ENCODE measurements at regions not wholly inside any gene's neighbourhood (a gene's known extent, or its start where the extent isn't known, plus 50 kb on each side); places are given as distances from the start of the nearest gene placed in this dataset.

DNA sequence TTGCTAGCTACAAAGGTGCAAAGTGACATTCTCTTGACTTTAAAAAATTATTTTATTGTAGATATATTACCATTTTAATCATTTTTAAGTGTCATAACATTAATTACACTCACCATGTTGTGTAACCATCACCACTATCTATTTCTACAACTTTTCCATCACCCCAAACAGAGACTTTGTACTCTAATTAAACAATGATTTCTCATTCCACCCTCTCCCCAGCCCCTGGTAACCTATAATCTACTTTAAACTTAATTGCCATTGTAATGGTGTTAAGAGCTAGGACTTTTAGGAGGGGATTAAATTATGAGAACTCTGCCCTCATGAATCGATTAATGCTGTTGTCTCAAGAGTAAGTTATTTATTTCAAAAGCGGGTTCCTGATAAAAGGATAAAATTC, 352.9 kb upstream of the SEL1L start:
- no peak overlapping the region for H3K4me3 ChIP-seq (ENCODE audit: low read depth, poor library complexity, severe bottlenecking)
- DNase-seq (ENCODE audit: low spot score in 2 of 2), result no peak
- WGBS, 2 donors, result 92 to 94% methylated on average over 2 of the region's 2 CpGs
- intact Hi-C loops (cut with DNase I; ENCODE audit: low total_unique reads), result no loop called here
- TF ChIP-seq, protein P1, sequence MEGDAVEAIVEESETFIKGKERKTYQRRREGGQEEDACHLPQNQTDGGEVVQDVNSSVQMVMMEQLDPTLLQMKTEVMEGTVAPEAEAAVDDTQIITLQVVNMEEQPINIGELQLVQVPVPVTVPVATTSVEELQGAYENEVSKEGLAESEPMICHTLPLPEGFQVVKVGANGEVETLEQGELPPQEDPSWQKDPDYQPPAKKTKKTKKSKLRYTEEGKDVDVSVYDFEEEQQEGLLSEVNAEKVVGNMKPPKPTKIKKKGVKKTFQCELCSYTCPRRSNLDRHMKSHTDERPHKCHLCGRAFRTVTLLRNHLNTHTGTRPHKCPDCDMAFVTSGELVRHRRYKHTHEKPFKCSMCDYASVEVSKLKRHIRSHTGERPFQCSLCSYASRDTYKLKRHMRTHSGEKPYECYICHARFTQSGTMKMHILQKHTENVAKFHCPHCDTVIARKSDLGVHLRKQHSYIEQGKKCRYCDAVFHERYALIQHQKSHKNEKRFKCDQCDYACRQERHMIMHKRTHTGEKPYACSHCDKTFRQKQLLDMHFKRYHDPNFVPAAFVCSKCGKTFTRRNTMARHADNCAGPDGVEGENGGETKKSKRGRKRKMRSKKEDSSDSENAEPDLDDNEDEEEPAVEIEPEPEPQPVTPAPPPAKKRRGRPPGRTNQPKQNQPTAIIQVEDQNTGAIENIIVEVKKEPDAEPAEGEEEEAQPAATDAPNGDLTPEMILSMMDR (IDR thresholded peaks at IDR 0.05), result no peak
- TF ChIP-seq POLR2A (IDR thresholded peaks at IDR 0.05), result no peak

DNA sequence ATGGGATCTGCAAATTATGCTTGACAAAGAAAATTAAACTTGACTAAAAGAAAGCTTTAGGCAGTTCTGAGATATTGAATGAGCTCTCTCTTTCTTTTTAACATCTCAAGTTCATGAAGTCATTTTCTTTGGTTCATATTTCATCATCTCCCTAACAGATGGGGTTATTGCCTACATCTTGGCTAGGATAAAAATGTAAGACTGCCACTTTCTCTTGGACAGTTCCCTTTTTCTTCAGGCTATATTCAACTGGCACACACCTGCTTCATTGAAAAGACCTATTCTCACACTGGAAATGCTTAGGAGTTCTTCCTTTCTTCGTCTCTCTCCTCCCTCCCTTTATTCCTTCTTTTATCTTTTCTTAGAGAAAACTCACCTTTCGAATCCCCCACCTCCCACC, 355.9 kb upstream of the SEL1L start:
- intact Hi-C loops (cut with DNase I; ENCODE audit: low total_unique reads), result no loop called here
- H3K4me3 ChIP-seq (ENCODE audit: low read depth, poor library complexity, severe bottlenecking), result no peak overlapping the region
- TF ChIP-seq, protein P1 (IDR thresholded peaks at IDR 0.05), result no peak
- no peak for TF ChIP-seq POLR2A (IDR thresholded peaks at IDR 0.05)
- DNase-seq (ENCODE audit: low spot score in 2 of 2), result no peak
- WGBS, 2 donors, result 14 to 27% methylated on average over 2 of the region's 2 CpGs

DNA sequence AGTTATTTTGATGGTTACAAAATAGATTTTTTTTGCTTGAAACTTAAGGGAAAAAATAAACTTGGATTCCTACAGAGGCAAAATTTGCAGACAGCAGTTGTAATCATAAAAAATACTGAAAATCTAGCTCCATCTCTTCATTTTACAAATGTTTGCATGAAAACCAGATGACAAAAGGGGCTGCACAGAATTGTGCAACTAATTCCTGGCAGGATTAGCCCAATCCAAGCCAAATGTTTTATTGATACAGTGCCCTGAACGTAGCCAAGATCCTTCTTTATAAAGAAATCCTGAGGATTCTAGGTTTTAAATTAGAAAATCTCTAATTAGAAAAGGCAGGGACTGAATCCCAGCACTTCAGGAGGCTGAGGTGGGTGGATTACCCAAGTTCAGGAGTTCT, 356.4 kb upstream of the SEL1L start:
- intact Hi-C loops (cut with DNase I; ENCODE audit: low total_unique reads), result no loop called here

DNA sequence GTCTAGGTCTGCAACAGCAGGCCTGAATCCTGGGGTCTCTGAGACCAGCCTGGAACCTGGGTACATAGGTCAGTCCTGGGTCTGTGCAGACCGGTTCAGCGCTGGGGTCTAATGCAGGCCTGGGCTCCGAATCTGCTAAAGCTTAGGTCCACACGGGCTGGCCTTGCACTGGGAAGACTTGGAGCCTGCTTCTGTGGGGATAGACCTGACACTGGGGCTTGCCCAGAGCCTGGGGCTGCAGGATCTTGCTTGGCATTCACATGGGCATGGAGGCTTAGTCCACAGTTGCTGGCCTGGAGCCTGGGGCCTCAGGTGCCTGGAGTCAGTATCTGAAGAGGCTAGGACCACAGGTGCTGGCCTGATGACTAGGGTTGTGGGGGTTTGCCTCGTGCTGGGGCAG, 369.8 kb upstream of the SEL1L start:
- intact Hi-C loops (cut with DNase I; ENCODE audit: low total_unique reads), result no loop called here
- TF ChIP-seq POLR2A (IDR thresholded peaks at IDR 0.05), result no peak
- TF ChIP-seq, protein P1 (IDR thresholded peaks at IDR 0.05), result no peak
- no peak overlapping the region for H3K4me3 ChIP-seq (ENCODE audit: low read depth, poor library complexity, severe bottlenecking)
- WGBS, 2 donors, result 77 to 83% methylated on average over 1 to 5 of the region's 5 CpGs
- DNase-seq (ENCODE audit: low spot score in 2 of 2), result no peak

More for the DNA sequence above, 356.4 kb upstream of the SEL1L start:
- no peak for TF ChIP-seq POLR2A (IDR thresholded peaks at IDR 0.05)
- TF ChIP-seq, protein P1 (IDR thresholded peaks at IDR 0.05), result no peak
- no peak for DNase-seq (ENCODE audit: low spot score in 2 of 2)
- no peak overlapping the region for H3K4me3 ChIP-seq (ENCODE audit: low read depth, poor library complexity, severe bottlenecking)
- 8 to 10% methylated on average over 1 of the region's 1 CpG for WGBS, 2 donors

DNA sequence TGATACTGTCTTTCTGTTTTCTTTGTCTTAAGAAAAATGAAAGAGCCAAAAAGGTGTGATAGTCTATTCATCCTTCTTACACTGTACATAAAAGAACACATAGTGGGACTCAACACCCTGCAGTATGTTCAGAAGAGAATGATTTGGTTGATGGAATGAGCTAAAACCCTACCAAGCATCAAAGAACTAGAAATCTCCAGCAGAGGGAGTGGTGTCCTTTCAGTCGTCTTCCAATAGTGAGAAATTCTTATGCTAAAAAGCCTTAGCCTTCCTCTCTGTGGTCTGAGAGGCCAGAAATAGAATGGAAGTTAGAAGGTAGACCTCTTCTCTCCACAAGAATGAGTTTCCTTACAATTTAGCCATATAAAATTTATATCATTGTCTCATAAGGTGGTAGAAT, 393.4 kb upstream of the SEL1L start:
- intact Hi-C loops (cut with DNase I; ENCODE audit: low total_unique reads), result no loop called here
- DNase-seq (ENCODE audit: low spot score in 2 of 2), result no peak
- 17 to 23% methylated on average over 1 of the region's 1 CpG for WGBS, 2 donors
- no peak overlapping the region for H3K4me3 ChIP-seq (ENCODE audit: low read depth, poor library complexity, severe bottlenecking)
- TF ChIP-seq, protein P1 (IDR thresholded peaks at IDR 0.05), result no peak

DNA sequence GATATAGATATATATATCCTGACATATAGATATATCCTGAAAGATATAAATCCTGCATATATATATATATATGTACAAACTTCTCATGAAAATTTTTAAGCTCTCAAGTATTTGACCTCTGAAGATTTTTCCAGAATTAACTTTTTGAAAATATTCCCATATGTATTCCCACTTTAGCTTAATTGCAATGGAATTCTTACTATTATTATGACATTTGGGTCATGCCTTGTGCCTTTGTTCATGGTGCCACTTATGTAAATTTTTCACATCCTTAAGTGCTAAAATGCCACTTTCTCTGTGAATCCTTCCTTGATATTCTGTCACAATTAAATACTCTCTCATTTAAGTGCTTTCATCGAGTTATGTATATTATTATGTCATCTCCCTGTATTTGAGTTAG, 398.2 kb upstream of the SEL1L start:
- DNase-seq (ENCODE audit: low spot score in 2 of 2), result no peak
- WGBS, 2 donors, result 66 to 77% methylated on average over 1 of the region's 1 CpG
- intact Hi-C loops (cut with DNase I; ENCODE audit: low total_unique reads), result no loop called here

More for the DNA sequence above, 398.2 kb upstream of the SEL1L start:
- no peak overlapping the region for H3K4me3 ChIP-seq (ENCODE audit: low read depth, poor library complexity, severe bottlenecking)
- TF ChIP-seq, protein P1 (IDR thresholded peaks at IDR 0.05), result no peak
- TF ChIP-seq POLR2A (IDR thresholded peaks at IDR 0.05), result no peak
